Urinary bladder (tissue), 3 donors: ENCODE measurements at regions not wholly inside any gene's neighbourhood (a gene's known extent, or its start where the extent isn't known, plus 50 kb on each side); places are given as distances from the start of the nearest gene placed in this dataset.
"Not testable (repeated sequence)": the region's sequence is repeated elsewhere in the genome, so short reads cannot be mapped to it uniquely, and the experiment has no call there.

Source experiments
- DNase-seq: peaks from one replicate; pipeline ENCODE4 v3.0.0-alpha.2; 2015; ENCODE audit errors: extremely low spot score
- H3K27ac ChIP-seq: one replicate; pipeline ENCODE4 v1.5.1; 2013; ENCODE audit warnings: low read depth, mild to moderate bottlenecking, moderate library complexity
- H3K36me3 ChIP-seq: one replicate; pipeline ENCODE4 v1.6.1; 2013; ENCODE audit warnings: mild to moderate bottlenecking, moderate library complexity; ENCODE audit not compliant: insufficient read depth
- H3K4me1 ChIP-seq: one replicate; pipeline ENCODE4 v1.6.1; 2013; ENCODE audit warnings: mild to moderate bottlenecking, moderate library complexity; ENCODE audit not compliant: insufficient read depth
- H3K4me3 ChIP-seq: one replicate; pipeline ENCODE4 v1.5.1; 2013; ENCODE audit warnings: low read depth, low read length
- WGBS: extraction: QIAGEN DNeasy Blood & Tissue Kit; methylation state at CpG from one replicate; pipeline ENCODE4 v1.1.7; 2013; 5-methylcytosine and 5-hydroxymethylcytosine counted together
- donor health status: healthy with polysubstance abuse.
- donor health status: healthy.

DNA sequence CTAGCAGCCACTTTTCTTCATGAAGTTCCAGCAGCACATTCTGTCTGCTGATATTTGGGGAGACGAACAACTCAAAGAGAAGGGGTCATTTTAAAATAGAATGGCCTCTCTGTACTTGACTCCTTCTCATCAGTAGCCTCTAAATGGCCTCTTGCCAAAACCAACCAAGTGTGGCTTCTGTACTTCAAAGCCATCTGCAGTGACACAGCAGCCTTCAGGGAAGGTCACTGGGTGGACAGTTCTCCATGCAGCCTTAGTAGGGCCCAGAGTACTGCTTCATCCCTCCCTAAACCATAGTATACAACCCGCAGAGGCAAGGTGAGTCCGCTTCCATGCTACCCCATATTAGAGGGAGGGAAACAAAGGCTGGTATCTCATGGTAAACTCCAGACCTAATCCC, 249.2 kb upstream of the NBPF12 start:
- not testable (repeated sequence) for H3K27ac ChIP-seq, H3K36me3 ChIP-seq, H3K4me3 ChIP-seq, H3K4me1 ChIP-seq, DNase-seq
- WGBS: 92% methylated on average over 1 of the region's 3 CpGs

DNA sequence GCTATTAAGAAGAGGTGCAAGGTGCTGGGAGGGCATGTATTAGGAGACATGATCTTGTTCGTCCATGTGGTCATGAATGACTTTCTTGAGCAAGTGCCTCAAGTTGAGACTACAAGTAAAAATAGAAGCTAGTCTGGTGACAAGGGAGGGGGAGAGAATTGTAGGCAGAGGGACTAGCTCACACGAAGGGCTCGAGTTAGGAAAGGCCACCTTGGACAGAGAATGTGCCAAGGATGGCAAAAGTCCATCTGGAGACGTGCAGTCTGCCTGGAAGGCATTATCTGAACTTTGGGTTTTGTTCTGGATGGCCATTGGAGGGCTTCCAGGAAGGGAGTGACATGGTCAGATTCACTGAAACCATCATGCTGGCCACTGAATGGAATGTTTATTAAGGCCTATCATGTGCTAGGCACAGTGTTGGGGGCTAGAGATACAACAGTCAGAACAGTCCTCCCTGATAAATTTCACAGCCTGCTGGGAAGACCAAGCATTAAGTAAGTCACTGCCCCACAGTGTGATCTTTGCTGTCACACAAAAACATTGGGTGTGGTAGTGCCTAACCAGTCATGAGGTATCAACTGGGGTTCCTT, 251.3 kb upstream of the NBPF12 start:
- H3K36me3 ChIP-seq, H3K4me1 ChIP-seq, H3K27ac ChIP-seq, H3K4me3 ChIP-seq, DNase-seq: not testable (repeated sequence)
- 55% methylated on average over 4 of the region's 4 CpGs for WGBS

DNA sequence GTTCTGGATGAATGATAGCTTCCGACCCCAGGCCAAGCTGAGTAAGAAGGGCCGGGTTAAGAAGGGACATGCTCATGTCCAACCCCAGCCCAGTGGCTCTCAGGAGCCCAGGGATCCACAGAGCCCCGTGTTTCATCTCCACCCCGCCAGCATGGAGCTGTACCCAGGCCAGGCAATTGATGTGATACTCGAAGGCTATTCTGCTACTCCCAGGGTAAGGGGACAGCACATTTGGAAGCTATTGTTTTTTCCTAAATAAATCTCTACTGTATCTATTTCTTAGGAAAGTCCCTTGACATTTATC, 255.0 kb upstream of the NBPF12 start:
- DNase-seq, H3K27ac ChIP-seq, H3K4me1 ChIP-seq, H3K4me3 ChIP-seq, H3K36me3 ChIP-seq: not testable (repeated sequence)
- 89% methylated on average over 2 of the region's 5 CpGs for WGBS

DNA sequence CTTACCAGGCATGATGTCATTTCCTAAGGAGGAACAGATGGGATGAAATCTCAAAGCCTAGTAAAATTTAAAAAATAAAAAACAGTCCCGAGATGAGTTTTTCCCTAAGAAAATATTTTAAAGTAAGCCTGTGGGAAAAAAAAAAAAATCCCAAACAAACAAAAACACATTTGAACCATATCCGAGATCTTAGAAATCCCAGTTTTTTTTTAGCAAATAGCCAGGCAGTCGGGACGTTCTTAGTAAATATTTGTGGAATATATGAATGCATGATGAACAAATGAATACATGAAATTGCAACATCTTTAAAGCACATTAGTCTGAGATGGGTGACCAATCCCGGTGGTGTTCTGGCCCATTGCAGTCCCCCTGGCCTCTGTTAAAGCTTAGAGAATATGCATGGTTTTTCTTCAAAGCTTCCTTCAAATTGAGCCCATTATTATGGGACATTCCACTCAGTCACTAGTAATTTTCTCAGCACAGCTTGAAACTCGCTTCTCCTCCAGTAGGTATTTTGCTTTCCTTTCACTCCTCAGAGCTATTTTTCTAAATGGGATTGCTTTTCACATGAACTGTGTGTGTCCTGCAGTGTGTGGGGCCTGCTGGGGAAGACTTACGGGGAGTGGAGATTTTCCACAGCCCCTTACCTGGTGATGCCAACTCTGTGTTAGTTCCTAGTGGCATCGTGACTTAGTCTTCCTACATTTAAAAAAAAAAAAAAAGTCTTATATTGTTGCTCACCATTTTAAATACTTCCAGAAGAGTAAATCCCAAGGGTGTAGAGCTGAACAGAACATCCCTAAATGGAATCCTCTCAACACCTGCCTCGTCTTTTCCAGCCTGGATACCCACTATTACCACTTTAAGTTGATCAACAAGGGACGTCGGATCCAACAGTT, 255.6 kb upstream of the NBPF12 start:
- not testable (repeated sequence) for H3K36me3 ChIP-seq, H3K4me1 ChIP-seq, DNase-seq, H3K4me3 ChIP-seq, H3K27ac ChIP-seq
- 53% methylated on average over 7 of the region's 11 CpGs for WGBS

DNA sequence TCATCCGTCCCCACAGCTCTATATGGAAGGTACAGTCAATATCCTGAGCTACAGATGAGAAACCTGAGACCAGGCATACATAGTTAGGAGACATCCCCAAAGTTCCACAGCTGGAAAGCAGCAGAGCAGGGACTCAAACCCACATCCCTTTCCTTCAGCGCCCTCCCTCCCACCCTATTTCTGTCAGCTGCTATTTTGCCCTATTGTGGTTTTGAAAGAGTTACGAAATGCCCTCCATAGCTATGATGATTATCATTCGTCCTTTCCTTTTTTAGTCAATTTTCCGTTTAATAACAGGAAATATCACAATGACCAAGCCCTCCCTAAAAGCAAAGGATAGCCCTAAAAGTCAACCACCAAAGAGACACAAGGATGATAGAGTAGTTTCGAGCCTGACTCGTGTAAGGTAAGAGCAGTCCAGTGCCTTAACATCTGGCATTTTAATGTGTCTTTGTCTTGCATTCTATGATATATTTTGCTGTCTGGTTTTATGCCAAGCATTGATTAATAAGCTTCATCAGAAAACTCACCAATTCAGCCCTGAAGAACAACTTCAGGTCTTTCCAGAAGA, 264.3 kb upstream of the NBPF12 start:
- H3K4me3 ChIP-seq, H3K27ac ChIP-seq, H3K4me1 ChIP-seq, DNase-seq, H3K36me3 ChIP-seq: not testable (repeated sequence)
- WGBS: 77% methylated on average over 7 of the region's 7 CpGs

DNA sequence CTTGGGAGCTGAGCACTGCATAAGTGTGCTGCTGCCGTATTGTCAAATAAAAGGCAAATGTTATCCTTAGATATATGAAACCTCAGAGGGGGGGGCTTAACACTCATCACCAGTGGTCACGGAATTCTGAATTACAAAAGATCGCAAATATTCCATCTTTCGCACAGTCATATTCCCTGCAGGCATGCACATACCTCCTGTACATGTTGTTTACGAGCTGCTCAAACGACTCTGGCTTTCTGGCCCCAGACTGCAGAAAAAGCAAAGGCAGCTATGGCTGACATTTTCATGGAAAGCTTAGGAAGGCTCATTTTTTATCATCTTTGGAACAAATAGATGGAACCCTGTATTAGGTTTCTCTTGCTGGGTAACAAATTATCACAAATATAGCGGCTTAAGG, 265.5 kb upstream of the NBPF12 start:
- DNase-seq, H3K4me3 ChIP-seq, H3K36me3 ChIP-seq, H3K4me1 ChIP-seq, H3K27ac ChIP-seq: not testable (repeated sequence)
- 44% methylated on average over 7 of the region's 7 CpGs for WGBS

DNA sequence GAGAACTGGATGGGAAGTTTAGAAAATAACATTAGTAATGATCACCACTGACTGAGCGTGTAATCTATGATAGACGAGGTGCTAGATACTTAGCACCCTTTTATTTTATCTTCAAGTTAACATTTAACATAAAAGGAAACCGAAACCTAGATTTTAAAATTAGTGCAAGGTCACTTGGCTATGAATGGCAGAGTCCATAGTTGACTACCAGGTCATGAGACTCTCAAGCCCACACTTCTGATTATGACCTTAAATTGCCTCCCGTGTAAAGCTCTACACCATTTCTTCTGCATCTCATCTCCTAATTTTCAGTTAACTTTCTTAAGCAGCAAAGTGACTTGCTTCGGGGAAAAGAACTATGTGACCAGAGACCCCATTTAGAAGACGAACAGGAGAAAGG, 266.5 kb upstream of the NBPF12 start:
- not testable (repeated sequence) for DNase-seq, H3K27ac ChIP-seq, H3K4me3 ChIP-seq, H3K36me3 ChIP-seq, H3K4me1 ChIP-seq
- WGBS: 91% methylated on average over 6 of the region's 6 CpGs

DNA sequence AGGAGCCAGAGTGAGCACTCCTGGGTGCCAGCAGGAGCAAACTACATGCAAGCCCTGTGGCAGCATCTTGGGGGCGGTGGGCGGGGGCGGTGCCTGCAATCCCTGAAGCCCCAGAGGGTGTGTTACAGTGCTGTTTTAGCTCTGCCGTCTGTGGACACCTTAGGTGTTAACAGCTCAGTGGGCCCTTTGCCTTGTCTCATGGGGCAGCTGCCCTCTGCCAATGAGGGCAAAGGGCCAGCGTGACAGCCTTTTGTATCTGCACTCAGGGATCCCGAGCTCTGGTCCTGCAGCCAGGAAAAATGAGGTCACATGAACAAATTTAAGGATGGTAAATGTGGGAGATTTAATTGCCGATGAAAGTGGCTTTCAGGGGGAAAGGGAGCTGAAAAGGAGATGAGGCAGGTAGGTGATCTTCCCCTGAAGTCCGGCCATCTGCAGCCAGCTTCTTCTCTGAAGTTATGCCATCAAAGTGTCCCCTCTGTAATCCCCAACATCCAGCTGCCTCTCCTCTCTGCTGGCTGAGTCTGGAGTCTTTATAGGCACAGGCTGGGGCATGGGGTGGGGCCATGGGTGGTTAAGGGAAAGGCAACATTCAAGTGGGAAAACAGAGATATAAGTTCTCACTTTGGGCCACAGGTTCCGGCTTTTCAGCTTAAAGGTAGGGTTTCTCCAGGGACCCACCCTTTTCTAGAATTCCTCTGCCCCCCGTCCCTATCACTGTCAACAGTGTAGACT, 267.1 kb upstream of the NBPF12 start:
- not testable (repeated sequence) for DNase-seq, H3K4me3 ChIP-seq, H3K27ac ChIP-seq, H3K4me1 ChIP-seq, H3K36me3 ChIP-seq
- 83% methylated on average over 10 of the region's 10 CpGs for WGBS

DNA sequence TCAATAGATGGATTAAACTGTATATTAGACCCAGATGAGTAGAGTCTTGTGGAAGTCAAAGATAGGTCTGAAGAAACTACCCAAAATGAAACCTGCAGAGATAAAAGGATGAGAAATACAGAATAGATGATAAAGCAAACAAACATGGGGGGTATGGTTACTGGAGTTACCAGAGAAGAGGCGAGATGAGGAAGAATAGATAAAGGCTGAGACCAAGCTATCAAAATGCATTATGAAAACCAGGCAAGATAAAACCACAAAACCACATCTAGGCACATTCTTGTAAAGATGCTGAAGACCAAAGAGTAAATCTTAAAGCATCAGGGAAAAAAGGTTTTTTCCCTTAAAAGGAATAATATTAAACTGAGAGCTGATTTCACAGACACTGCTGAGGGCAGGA, 271.8 kb upstream of the NBPF12 start:
- not testable (repeated sequence) for H3K27ac ChIP-seq, H3K4me3 ChIP-seq, H3K36me3 ChIP-seq, DNase-seq, H3K4me1 ChIP-seq
- 69% methylated on average over 1 of the region's 1 CpG for WGBS

DNA sequence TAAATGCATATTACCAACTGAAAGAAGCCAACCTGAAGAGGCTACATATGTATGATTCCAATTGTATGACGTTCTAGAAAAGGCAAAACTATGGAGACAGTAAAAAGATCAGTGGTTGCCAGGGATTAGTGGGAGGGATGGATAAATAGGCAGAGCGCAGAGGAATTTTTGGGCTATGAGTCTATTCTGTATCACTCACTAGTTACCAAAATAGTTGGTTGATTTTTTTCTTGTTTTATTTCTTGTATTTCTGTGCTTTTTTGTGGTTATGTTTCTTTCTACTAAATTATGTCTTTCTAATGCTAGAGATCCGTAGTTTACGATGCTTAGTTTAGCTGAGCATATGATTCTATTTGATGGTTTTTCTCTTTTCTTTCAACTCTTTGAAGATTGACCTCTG, 277.9 kb upstream of the NBPF12 start:
- not testable (repeated sequence) for H3K36me3 ChIP-seq, H3K27ac ChIP-seq, H3K4me3 ChIP-seq, DNase-seq, H3K4me1 ChIP-seq
- 70% methylated on average over 3 of the region's 4 CpGs for WGBS

DNA sequence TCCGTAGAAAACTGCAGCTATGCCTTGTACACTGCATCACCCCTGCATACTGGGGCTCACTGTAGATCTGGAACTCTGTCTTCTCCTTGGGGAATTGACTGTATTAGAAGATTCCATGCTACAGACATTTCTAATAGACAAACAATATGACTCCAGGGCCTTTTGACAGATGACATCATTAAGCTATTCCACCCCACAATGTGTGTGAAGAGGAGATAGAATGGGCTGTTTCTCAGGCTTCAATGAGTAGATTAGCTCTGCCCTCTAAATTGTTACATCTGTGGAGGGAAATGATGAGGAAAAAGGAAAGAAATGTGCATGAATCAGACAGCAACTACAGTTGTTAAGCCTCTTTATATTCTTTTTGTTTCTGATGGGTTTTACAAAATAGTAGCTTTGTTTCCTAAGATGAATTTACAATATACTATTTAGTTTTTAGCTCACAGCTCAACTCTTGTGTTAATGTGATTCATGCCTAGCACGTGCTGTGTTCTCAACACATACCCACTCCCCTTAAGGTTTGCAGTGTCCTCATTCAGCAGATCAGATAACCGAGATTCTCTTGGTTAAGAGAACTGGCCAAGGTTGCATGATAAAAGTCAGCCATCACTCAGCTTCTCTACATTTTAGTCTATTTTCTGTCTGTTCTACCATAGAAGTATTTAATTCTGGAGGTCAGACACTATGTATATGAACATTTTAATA, 281.6 kb upstream of the NBPF12 start:
- H3K4me3 ChIP-seq, H3K27ac ChIP-seq, DNase-seq, H3K36me3 ChIP-seq, H3K4me1 ChIP-seq: not testable (repeated sequence)
- 74% methylated on average over 3 of the region's 3 CpGs for WGBS

DNA sequence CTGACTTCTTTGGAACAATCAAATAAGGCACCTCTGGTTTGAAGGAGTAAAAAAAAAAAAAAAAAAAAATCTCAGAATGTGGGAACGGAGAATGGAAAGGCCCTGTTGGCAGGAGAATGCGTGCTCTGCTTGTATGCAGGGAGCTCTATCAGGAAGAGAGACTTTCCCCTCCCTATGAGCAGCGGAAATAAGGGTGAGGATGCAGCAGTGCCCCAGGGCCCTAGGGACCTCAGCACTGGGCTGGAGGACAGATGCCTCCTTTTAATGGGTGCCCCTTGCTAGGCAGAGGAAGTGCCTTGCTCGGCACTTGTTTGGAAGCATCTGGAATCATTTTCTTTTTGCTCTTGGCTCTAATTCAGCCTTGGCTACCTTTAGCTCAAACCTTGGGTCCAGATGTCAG, 283.4 kb upstream of the NBPF12 start:
- not testable (repeated sequence) for H3K4me1 ChIP-seq, H3K4me3 ChIP-seq, DNase-seq, H3K27ac ChIP-seq, H3K36me3 ChIP-seq
- 65% methylated on average over 4 of the region's 4 CpGs for whole genome bisulfite sequencing

DNA sequence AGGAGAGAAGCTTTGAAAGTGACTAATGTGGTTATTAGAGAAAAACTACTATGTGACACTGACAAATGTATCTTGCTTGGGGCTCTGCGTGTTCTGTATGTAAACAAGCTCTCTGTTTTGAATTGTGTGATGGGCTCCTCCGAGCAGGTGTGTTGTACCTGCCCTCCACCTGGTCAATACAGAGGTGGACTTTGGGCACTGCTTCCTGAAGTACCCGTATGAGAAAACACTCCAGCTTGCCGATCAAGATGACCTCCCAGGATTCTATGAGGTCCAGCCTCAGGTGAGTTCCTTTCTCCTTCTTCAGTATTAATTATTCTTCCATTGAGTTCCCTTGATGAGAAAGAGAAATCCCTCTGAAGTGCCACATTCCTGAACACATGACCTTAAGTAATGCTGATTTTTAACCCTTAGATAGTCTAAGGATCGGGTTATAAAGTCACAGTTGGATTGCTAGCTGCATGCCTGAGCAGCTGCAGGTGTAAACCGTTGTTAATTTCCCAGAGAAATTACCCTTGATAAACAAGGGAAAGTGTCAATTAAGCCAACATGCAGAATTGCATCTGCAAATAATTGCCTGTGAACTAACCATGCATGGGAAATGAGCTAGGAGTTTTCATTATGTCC, 292.0 kb upstream of the NBPF12 start:
- H3K27ac ChIP-seq, H3K36me3 ChIP-seq, H3K4me3 ChIP-seq, DNase-seq, H3K4me1 ChIP-seq: not testable (repeated sequence)
- 70% methylated on average over 6 of the region's 6 CpGs for WGBS
